NCI-H345 (cell line): ENCODE measurements at regions not wholly inside any gene's neighbourhood (a gene's known extent, or its start where the extent isn't known, plus 50 kb on each side); places are given as distances from the start of the nearest gene placed in this dataset.

Experiments used
- DNase-seq: peaks from one replicate; lab custom pipeline; 2025; lab: John Stamatoyannopoulos, UW

DNA sequence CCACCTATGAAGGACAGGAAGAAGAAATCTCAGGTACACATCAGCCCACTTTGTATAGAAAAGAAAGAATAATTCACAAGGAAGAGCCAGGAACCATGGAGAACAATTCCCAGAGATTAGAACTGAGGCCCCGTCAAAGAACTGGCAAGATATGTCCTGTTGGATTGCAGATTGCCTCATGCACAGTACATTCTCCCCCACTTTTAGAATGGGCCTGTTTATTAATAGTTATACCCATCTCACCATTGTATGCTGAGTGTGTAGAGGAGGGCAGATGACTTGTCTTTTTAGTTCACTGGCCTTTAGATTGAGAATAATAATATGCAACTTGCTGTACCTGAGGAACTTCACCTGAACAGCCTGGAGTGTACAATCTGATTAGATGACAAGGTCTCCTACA, 315.6 kb upstream of the HAND2 start:
- DNase-seq = no peak

DNA sequence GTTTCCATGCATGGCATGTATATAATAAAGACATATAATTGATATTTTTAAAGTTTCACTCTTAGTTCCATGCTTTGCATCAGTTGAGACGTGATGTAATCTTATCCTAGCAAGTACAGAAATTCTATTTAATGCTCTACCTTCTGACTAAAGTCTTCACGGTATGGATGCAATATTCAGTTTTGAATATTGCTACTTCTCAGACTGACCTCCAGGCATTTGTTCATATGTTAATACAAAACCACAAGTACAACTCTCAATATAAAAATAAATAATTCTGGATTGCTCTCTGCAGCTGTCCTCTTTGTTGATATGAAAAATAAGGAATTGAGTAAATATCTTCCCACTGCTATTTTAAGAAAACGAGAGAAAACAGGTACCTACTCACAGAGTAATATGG, 309.8 kb upstream of the HAND2 start:
- DNase-seq = no peak

GRCh38 chr4:173837517-173837916, 307.5 kb upstream of the HAND2 start:
- DNase-seq = no peak

DNA sequence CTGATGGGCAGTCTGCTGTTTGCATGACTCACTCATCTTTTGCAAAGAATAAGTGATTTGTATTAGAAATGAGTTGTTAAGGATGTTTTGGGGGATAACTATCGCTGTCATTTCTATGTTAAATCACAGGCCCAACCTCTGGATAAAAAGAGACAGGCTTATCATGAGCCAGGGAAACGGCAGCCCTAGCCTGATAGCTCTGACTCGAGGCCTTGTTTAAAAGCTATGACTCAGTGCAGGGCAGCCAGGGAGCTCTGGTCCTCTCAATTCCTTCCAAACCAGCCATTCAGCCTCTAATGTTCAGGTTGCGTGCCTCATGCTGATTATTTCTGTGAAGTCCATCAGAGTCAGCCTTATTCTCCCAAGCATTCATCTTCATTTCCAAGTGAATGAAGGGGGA, 305.9 kb upstream of the HAND2 start:
- no peak for DNase-seq

DNA sequence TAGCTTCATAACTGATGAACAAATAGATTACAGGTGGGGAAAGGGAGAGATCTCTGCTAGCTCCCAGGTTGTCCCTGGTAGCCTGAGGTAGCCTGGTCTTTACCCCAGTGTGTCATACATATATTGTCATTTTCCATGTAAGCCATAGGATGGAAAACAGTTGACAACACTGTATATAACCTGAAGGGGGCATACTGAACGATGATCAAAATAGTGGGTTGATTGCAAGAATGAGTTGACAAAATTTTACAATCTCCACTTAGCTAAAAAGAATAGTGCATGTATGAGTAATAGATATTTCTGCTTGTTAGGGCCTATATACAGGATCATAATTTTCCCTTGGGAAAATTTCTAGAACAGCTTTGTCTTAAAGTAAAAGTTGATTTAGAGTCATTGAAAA, 304.1 kb upstream of the HAND2 start:
- no peak for DNase-seq

GRCh38 chr4:173829565-173829964, 299.5 kb upstream of the HAND2 start:
- DNase-seq = no peak

DNA sequence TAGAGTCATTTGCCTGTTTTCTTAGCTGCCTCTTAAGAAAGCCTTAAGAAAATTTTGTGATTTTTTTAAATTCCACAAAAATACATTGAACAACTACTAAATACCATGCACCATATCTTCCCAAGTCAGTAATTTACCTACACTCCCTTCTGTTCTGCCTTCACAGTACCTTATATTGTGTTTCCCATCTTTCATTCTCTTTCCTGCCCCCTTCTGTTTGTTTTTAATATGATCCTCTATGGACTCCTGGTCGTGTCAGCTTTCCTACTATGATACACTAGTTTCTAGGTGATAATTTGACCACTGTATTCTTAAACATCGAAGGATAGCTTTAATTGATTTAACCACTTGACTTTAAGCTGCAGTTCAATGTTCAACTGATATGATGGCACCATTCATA, 297.7 kb upstream of the HAND2 start:
- DNase-seq = no peak

DNA sequence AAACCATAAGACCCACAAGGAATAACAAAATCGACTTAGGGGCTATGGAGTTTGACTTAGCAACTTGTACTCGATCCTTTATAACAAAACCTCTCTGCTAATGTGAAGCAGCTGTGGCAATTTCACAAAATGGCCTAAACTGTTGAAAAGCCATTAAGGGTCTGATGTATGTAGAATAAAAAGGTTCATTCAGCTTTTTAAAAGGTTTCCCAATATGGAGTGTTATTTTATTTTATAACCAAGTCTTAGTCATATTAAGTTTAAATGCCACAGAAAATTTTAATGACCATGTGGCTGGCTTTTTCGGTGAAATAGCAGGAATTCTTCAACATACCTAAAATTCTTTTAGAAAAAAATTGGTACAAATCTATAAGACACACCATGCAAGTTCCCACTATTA, 291.8 kb upstream of the HAND2 start:
- DNase-seq = no peak

DNA sequence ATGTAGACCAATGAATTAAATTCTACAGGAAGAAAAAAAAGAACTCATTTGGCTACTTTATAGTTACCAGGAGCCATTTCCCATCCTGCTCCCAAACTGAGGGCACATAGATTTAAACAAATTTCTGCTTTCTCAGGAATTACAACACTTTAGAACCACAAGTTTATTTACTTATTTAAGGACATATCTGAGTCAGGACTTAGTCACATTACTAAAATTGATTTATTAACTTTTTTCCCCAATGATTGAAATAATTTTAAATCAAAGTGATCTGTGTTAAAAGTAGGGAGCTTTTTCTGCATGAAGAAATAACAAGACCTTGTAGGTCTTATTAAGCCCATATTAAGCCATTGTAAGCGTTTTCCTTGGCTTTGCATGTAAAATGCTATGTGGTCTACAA, 291.0 kb upstream of the HAND2 start:
- DNase-seq = no peak

DNA sequence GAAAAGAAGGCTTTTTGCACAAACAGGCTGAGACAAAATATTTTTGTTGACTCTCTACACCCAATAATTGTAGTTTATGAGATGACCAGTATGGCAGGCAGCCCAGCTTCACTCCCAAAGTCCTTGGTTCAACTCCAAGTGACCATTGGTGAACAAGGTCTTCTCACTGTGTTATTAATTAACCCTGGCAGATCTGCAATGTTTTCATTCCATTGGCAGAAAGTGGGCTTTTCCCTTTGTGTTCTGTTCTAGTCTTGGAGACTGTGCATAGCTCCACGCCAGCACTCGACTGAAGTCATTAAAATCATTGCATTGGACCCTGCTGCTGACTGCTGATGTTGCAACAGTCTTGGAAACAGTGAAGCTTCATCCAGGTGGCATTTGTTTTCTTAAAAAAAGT, 277.3 kb upstream of the HAND2 start:
- DNase-seq = no peak

- no peak for DNase-seq
Measured at GRCh38 chr4:173805884-173806283, 275.9 kb upstream of the HAND2 start.

- no peak for DNase-seq
Measured at GRCh38 chr4:173802662-173803022, 272.6 kb upstream of the HAND2 start.

DNA sequence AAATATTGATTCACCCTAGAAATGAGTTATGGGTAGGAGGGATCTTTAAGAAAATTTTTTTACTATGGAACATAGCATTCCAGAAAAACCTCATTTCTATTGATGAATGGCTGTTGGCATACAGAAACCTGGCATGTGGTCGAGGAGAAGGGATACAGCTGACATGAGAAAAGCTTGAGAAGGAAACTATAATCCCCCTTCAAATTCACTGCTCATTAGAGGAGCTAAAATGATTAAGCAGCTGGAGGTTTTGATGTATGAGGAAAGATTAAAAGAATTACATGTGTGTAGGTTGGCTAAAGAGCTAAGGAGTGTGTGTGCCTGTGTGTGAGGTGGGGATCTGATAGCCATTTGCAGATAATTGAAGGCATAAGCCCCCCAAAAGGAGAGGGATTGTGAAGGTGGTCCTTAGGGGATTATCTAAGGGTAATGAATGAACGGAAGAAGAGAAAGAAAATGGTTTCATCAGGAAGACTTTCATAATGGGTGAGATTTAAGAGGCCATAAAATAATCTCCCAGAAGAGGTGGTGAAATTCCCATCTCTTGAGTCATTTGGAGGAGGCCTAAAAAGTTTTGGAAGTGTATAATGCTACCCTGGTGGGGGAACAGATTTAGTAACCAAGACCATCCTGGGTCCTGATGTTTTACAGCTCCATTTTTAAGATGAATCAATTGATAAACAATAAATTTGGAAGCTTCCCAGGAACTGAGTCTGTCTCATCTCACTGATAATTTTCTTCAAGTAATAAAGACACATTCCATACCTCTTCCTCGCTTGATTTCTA, 272.0 kb upstream of the HAND2 start:
- no peak for DNase-seq

DNA sequence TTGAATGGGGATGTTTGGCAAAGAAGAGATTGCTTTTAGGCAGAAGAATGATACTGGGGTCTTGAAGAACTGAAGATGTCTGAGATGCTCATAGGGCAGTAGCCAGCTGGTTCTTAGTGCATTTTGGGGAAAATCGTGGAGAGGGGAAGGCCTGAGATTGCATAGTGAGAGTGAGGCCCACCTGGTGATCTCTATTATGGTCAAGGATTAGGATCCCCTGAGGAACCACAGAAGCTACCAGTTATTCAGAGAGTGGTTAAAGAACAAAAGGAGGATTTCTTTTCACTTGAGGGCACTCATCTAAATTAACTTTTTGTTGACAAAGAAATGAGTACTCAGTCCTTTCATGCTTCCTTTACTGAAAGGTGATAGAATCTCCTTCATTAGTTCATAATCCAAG, 271.3 kb upstream of the HAND2 start:
- no peak for DNase-seq

DNA sequence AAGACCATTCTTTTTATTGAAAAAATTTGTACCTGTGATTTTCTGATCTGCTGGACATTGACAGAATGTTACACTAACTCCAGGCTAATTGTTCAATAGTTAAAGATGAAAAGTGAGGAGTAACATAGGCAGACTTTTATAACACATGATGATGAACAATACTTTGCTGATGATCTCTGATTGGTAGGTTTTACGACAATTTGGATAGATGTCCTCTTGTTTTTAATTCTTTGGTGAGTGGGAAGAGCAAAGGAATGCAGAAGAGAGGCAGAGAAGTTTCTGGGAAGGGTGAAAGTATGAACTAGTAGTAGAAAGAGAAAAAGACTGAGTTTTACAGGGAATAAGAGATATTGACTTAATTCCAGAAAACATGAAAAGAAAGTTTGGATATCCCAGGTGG, 267.3 kb upstream of the HAND2 start:
- DNase-seq = no peak

DNA sequence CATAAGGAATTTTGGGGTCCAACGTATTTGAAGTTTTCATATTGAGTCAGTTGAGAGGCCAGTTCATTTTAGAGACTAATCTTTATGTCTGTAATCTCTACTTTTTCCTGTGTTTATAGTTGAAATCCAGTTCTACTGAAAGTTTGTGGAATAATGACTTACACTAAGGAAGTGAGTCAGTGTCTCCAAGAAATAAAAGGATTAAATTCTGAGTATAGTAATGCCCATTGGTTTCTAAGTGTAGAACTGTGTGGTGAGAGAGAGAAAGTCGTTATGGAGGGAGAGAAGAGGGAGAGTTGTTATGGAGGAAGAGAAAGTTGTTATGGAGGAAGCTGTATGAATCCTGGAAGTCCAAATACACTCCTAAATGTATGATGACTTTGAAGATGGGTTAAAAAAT, 264.6 kb upstream of the HAND2 start:
- no peak for DNase-seq

DNA sequence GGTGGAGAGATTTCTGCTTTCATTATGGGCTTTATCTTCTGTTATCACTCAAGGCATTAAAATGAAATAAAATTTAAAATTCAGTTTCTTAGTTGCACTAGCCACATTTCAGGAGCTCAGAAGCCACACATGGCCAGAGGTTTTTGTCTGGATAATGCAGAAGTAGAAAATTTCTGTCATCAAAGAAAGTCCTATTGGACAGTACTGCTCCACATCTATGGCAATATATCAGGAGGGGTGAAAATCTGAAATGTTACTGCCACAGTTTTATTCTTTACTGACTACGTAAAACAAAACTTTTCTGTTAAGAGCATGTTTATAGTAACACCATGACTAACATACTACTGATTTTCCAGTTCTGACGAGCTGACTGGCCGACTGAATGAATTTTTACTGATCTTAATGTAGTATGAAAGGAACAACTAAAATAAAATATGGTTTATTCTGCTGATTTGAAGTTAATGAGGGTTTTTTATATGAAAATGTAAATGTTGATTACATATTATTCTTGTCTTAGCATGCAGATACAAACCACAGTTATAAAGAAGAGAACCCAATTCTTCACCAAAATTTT, 264.0 kb upstream of the HAND2 start:
- DNase-seq = no peak

DNA sequence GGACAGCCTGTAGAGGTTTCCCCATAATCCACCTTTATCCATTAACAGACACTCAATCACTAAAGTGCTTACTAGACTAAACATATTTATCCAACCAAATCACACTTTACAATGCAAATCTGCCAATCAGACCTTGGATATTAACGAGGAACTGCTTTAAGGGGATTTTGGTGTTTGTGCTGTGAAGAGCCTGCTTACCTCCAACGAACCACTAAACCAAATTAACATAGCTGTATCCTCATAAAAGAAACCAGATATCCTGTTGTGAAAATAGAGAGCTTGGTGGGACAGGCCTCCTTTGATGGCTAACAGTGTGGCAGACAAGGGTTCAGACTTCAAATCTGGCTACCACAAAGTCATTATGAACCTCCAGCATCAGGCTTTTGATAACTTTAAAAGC, 252.6 kb upstream of the HAND2 start:
- DNase-seq = no peak

DNA sequence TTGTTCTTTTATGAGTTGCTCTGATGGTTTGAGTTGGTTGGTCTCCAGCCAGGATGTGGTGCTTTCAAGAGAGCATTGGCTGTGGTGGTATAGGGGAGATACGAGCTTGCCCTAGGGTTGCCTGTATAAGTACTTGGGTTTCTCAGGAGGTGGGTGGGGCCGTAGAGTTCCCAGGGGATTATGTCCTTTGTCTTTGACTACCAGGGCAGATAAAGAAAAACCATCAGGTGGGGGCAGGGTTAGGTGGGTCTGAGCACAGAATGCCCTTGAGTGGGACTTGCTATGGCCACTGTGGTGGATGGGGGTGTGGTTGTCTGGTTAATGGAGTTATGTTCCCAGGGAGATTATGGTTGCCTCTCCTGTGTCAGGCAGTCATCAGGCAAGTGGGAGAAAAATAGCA, 247.9 kb upstream of the HAND2 start:
- DNase-seq = no peak

DNA sequence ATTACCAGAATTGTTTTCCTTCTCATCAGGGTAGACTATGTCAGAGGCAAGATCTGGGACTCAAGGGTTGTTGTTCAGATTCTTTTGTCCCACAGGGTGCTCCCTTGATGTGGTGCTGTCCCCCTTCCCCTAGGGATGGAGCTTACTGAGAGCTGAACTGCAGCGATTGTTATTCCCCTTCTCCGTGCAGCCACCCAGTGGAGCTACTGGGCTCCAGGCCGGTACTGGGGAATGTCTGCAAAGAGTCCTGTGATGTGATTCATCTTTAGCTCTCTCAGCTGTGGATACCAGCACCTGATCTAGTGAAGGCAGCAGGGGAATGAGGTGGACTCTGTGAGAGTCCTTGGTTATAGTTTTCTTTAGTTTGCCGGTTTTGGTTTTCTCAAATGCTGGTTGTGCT, 247.4 kb upstream of the HAND2 start:
- no peak for DNase-seq

GRCh38 chr4:173769568-173769967, 239.5 kb upstream of the HAND2 start:
- DNase-seq = no peak

- no peak for DNase-seq
Measured at GRCh38 chr4:173767650-173768049, 237.6 kb upstream of the HAND2 start.

DNA sequence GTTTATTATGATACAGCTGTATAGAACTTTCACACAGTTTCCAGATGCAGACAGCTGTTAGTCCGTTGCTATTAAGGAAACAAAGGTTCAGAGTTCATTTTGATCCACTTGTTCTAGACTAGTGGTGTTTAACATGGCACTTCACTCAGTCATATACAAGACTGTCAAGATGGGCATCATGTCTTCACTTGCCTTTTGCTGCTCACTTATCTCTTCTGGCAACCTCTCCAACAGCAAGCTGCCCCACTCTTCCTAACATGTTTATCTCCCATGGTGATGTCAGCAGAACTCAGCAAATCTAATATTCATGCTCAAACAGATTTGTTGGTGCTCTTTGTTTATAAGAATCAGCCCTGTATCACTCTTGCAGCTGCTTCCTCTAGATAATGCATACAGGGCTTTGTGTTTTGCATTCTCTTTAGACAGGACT, 236.2 kb upstream of the HAND2 start:
- no peak for DNase-seq

GRCh38 chr4:173765751-173766150, 235.7 kb upstream of the HAND2 start:
- no peak for DNase-seq
